Immature natural killer cell (primary cell): ENCODE measurements at regions not wholly inside any gene's neighbourhood (a gene's known extent, or its start where the extent isn't known, plus 50 kb on each side); places are given as distances from the start of the nearest gene placed in this dataset.
"Not testable (repeated sequence)": the region's sequence is repeated elsewhere in the genome, so short reads cannot be mapped to it uniquely, and the experiment has no call there.

Experiments used
- DNase-seq, 3 donors: peaks; one replicate each; pipeline ENCODE4 v3.0.0; 2022; ENCODE audit warnings: mixed read lengths in 1 of 3
- H3K27ac Mint-ChIP-seq, 6 donors: one replicate each; pipeline ENCODE4 v1.8.0; 2020; ENCODE audit warnings: mixed read lengths in 6 of 6, mild to moderate bottlenecking in 5 of 6, inconsistent platforms in 4 of 6, moderate library complexity in 3 of 6
- H3K27me3 Mint-ChIP-seq, 3 donors: one replicate each; pipeline ENCODE4 v1.8.0; 2020 to 2021; ENCODE audit warnings: low read depth in 3 of 3, mild to moderate bottlenecking in 3 of 3, mixed read lengths in 3 of 3, moderate library complexity in 3 of 3, inconsistent platforms in 1 of 3
- H3K36me3 Mint-ChIP-seq, 3 donors: one replicate each; pipeline ENCODE4 v1.8.0; 2020; ENCODE audit warnings: mixed read lengths in 3 of 3, inconsistent platforms in 2 of 3, mild to moderate bottlenecking in 2 of 3
- H3K4me1 Mint-ChIP-seq, 2 donors: one replicate each; pipeline ENCODE4 v1.8.0; 2020; ENCODE audit warnings: inconsistent platforms in 2 of 2, mild to moderate bottlenecking in 2 of 2, mixed read lengths in 2 of 2, moderate library complexity in 1 of 2
- H3K4me3 Mint-ChIP-seq, 5 donors: one replicate each; pipeline ENCODE4 v1.8.0; 2020; ENCODE audit warnings: mild to moderate bottlenecking in 5 of 5, mixed read lengths in 5 of 5, inconsistent platforms in 3 of 5, moderate library complexity in 3 of 5
- H3K9me3 Mint-ChIP-seq, 6 donors: one replicate each; pipeline ENCODE4 v1.8.0; 2020; ENCODE audit warnings: mild to moderate bottlenecking in 6 of 6, mixed read lengths in 6 of 6, inconsistent platforms in 4 of 6, moderate library complexity in 3 of 6

- Mint-ChIP-seq H3K27ac (no peak overlapping the region), H3K4me1 (no peaks in the 10 kb centered on the region), H3K4me3 (no peak overlapping the region), H3K27me3 (peaks cover 1 to 3% (median 3%) of the 10 kb centered on the region in 3 donors), H3K9me3 (peaks cover 0 to 7% (median 5%) of the 10 kb centered on the region in 6 donors), H3K36me3 (no peaks in the 10 kb centered on the region)
- no peak for DNase-seq
Measured at GRCh38 chrX:109089359-109089758, 353.0 kb upstream of the IRS4 start.

- Mint-ChIP-seq H3K4me3 (no peak overlapping the region), H3K4me1 (no peaks in the 10 kb centered on the region), H3K27me3 (peaks cover 0 to 7% (median 3%) of the 10 kb centered on the region in 3 donors), H3K9me3 (peaks cover 0 to 11% (median 8%) of the 10 kb centered on the region in 6 donors), H3K27ac (no peak overlapping the region), H3K36me3 (no peaks in the 10 kb centered on the region)
- no peak for DNase-seq
Measured at GRCh38 chrX:109077788-109078187, 341.4 kb upstream of the IRS4 start.

DNA sequence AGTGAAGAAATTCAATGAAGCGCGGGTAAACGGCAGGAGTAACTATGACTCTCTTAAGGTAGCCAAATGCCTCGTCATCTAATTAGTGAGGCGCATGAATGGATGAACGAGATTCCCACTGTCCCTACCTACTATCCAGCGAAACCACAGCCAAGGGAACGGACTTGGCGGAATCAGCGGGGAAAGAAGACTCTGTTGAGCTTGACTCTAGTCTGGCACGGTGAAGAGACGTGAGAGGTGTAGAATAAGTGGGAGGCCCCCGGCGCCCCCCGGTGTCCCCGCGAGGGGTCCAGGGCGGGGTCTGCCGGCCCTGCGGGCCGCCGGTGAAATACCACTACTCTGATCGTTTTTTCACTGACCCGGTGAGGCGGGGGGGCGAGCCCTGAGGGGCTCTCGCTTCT is 317.8 kb upstream of the IRS4 start:
- H3K4me3 Mint-ChIP-seq, H3K36me3 Mint-ChIP-seq, H3K9me3 Mint-ChIP-seq, H3K27me3 Mint-ChIP-seq, H3K4me1 Mint-ChIP-seq, H3K27ac Mint-ChIP-seq: not testable (repeated sequence)
- peak in 1 of 3 donors; percentile 16 for DNase-seq

DNA sequence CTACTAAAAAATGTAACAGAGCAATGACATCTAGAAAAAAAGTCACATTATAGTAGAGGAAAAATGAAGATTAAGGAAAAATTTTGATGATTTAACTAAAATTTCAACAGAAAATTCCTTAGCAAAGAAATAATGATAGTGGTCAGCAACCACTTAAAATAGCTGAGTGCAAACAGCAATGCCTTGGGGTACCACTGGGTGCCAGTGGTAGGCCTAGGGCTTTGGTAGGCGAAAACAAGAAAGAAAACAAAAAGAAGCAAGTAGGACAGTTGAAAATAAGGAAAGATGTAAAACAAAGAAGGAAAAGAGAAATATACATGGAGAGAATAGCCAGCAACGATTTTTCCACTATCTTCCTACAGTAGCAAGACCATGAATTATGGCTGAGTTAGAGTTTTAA is 313.5 kb upstream of the IRS4 start:
- DNase-seq: no peak
- no peak overlapping the region for H3K27ac Mint-ChIP-seq
- no peak overlapping the region for H3K4me3 Mint-ChIP-seq
- H3K36me3 Mint-ChIP-seq: no peaks in the 10 kb centered on the region
- no peaks in the 10 kb centered on the region for H3K4me1 Mint-ChIP-seq
- H3K9me3 Mint-ChIP-seq: peaks cover 0 to 9% (median 0%) of the 10 kb centered on the region in 6 donors
- peaks cover 0 to 2% (median 0%) of the 10 kb centered on the region in 3 donors for H3K27me3 Mint-ChIP-seq

- peaks cover 0 to 9% (median 0%) of the 10 kb centered on the region in 6 donors for H3K9me3 Mint-ChIP-seq
- no peak overlapping the region for H3K4me3 Mint-ChIP-seq
- H3K27ac Mint-ChIP-seq: no peak overlapping the region
- H3K4me1 Mint-ChIP-seq: no peaks in the 10 kb centered on the region
- H3K27me3 Mint-ChIP-seq: peaks cover 0 to 2% (median 0%) of the 10 kb centered on the region in 3 donors
- no peaks in the 10 kb centered on the region for H3K36me3 Mint-ChIP-seq
- DNase-seq: no peak
Measured at GRCh38 chrX:109049416-109049815, 313.1 kb upstream of the IRS4 start.

DNA sequence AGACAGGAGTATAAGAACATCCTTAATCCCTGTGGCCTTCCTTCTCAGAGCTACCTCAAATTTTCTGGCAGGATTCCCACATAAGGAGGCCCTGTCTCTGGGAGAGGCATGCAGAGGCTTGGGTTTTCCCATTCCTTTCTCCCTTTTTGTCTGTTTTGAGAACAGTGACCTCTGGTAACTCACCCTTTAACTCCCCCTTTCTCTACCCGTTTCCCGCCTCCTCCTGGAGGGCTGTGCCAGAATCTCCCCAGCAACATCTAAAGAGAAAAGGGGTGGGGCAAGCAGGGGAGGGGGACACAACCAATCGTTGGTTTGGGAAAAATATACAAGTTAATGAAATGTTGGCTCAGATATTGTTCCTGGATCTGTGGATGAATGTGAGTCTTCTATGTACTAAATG is 303.7 kb upstream of the IRS4 start:
- no peak overlapping the region for H3K4me3 Mint-ChIP-seq

GRCh38 chrX:109036624-109037023 is 300.3 kb upstream of the IRS4 start:
- H3K4me3 Mint-ChIP-seq: no peak overlapping the region
- DNase-seq: no peak
- H3K27me3 Mint-ChIP-seq: peaks cover 0 to 6% (median 5%) of the 10 kb centered on the region in 3 donors
- no peak overlapping the region for H3K27ac Mint-ChIP-seq
- no peaks in the 10 kb centered on the region for H3K4me1 Mint-ChIP-seq
- H3K9me3 Mint-ChIP-seq: peaks cover 0 to 4% (median 0%) of the 10 kb centered on the region in 6 donors
- no peaks in the 10 kb centered on the region for H3K36me3 Mint-ChIP-seq

More for the DNA sequence above, 303.7 kb upstream of the IRS4 start:
- peaks cover 0 to 6% (median 5%) of the 10 kb centered on the region in 3 donors for H3K27me3 Mint-ChIP-seq
- DNase-seq: no peak
- no peak overlapping the region for H3K27ac Mint-ChIP-seq
- H3K4me1 Mint-ChIP-seq: no peaks in the 10 kb centered on the region
- peaks cover 0 to 4% (median 1%) of the 10 kb centered on the region in 6 donors for H3K9me3 Mint-ChIP-seq
- H3K36me3 Mint-ChIP-seq: no peaks in the 10 kb centered on the region

GRCh38 chrX:108993909-108994308 is 257.5 kb upstream of the IRS4 start:
- H3K4me3 Mint-ChIP-seq: no peak overlapping the region
- no peaks in the 10 kb centered on the region for H3K36me3 Mint-ChIP-seq
- no peak for DNase-seq
- peaks cover 0 to 7% (median 2%) of the 10 kb centered on the region in 3 donors for H3K27me3 Mint-ChIP-seq
- peaks cover 0 to 13% (median 4%) of the 10 kb centered on the region in 6 donors for H3K9me3 Mint-ChIP-seq
- no peak overlapping the region for H3K27ac Mint-ChIP-seq
- H3K4me1 Mint-ChIP-seq: no peaks in the 10 kb centered on the region

DNA sequence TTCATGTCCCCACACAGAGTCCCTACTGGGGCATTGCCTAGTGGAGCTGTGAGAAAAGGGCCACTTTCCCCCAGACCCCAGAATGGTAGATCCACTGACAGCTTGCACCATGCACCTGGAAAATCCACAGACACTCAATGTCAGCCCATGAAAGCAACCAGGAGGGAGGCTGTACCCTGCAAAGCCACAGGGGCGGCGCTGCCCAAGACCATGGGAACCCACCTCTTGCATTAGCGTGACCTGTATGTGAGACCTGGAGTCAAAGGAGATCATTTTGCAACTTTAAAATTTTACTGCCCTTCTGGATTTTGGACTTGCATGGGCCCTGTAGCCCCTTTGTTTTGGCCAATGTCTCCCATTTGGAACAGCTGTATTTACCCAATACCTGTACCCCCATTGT is 236.5 kb upstream of the IRS4 start:
- H3K9me3 Mint-ChIP-seq: peaks cover 0 to 12% (median 0%) of the 10 kb centered on the region in 6 donors
- H3K36me3 Mint-ChIP-seq, H3K27ac Mint-ChIP-seq, H3K4me3 Mint-ChIP-seq, DNase-seq, H3K27me3 Mint-ChIP-seq, H3K4me1 Mint-ChIP-seq: not testable (repeated sequence)

GRCh38 chrX:108947205-108947604 is 210.8 kb upstream of the IRS4 start:
- Mint-ChIP-seq H3K4me3 (no peak overlapping the region), H3K27ac (no peak overlapping the region), H3K36me3 (no peaks in the 10 kb centered on the region), H3K4me1 (no peaks in the 10 kb centered on the region), H3K27me3 (no peaks in the 10 kb centered on the region), H3K9me3 (peaks cover 0 to 16% (median 2%) of the 10 kb centered on the region in 6 donors)
- DNase-seq: no peak

DNA sequence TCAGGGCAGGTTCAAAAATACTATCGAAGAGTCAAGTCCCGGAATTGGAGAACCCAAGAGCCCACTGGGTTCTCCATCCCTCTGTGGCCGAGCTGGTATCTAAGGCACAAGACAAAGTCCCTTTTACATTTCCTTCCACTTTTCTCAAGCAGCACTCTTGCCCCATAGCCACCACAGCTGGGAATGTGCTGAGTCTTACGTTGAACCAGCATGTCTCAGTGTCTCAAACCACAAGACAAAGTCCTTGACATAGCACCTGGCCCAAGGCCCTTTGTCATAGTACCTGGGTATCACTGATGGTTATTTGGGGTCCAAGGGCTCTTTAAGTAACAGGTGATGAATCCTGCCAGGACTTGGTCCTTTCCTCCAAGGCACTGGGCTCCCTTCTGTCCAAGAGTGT is 210.2 kb upstream of the IRS4 start:
- Mint-ChIP-seq H3K27me3 (no peaks in the 10 kb centered on the region), H3K4me3 (no peak overlapping the region), H3K27ac (no peak overlapping the region), H3K4me1 (no peaks in the 10 kb centered on the region), H3K9me3 (peaks cover 0 to 16% (median 2%) of the 10 kb centered on the region in 6 donors), H3K36me3 (no peaks in the 10 kb centered on the region)
- no peak for DNase-seq

DNA sequence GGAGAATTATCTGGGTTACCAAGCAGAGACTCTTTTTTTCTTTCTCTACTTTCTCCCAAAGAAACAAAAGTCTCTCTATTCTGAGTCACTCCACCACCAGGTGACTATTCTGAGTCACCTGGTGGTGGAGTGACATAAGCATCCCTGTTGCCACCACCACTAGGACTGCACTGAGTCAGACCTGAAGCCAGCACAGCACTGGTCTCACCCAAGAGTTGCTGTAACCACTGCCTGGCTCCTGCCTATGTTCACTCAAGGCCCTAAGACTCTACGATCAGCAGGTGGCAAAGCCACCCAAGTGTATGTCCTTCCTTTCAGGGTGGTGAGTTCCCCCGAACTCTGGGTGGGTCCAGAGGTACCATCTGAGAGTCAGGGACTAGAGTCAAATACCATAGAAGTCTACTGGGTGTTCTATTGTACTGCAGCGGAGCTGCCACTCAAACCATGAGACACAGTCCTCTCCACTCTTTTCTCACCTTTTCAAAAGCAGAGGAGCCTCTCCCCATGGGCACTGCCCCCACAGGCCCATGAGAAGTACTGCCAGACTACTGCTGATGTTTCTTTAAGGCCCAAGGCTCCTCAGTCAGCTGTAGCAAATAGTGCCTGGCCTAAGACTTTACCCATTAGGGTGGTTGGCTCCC is 209.6 kb upstream of the IRS4 start:
- Mint-ChIP-seq H3K27me3 (peaks cover 0 to under 1% (median 0%) of the 10 kb centered on the region in 3 donors), H3K36me3 (no peaks in the 10 kb centered on the region), H3K4me1 (no peaks in the 10 kb centered on the region), H3K27ac (no peak overlapping the region), H3K9me3 (peaks cover 0 to 17% (median 5%) of the 10 kb centered on the region in 6 donors), H3K4me3 (no peak overlapping the region)
- DNase-seq: no peak

GRCh38 chrX:108914791-108915190 is 178.4 kb upstream of the IRS4 start:
- Mint-ChIP-seq H3K36me3 (no peaks in the 10 kb centered on the region), H3K27ac (no peak overlapping the region), H3K4me1 (no peaks in the 10 kb centered on the region), H3K27me3 (peaks cover 0 to 6% (median 1%) of the 10 kb centered on the region in 3 donors), H3K4me3 (no peak overlapping the region), H3K9me3 (peaks cover 5 to 11% (median 7%) of the 10 kb centered on the region in 6 donors)
- DNase-seq: no peak

DNA sequence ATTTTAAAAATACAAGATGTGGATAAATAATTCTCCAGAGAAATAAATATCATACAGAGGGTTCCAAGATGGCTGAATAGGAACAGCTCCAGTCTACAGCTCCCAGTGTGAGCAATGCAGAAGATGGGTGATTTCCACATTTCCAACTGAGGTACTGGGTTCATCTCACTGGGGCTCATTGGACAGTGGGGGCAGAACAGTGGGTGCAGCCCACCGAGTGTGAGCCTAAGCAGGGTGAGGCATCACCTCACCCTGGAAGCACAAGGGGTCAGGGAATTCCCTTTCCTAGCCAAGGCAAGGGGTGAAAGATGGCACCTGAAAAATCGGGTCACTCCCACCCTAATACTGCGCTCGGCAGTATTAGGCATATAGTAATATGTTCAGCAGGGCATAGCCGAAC is 167.5 kb upstream of the IRS4 start:
- peaks cover 0 to 11% (median 7%) of the 10 kb centered on the region in 6 donors for H3K9me3 Mint-ChIP-seq
- not testable (repeated sequence) for H3K27me3 Mint-ChIP-seq, DNase-seq, H3K27ac Mint-ChIP-seq, H3K4me3 Mint-ChIP-seq, H3K4me1 Mint-ChIP-seq, H3K36me3 Mint-ChIP-seq

GRCh38 chrX:108900333-108900732 is 164.0 kb upstream of the IRS4 start:
- DNase-seq: no peak
- H3K27me3 Mint-ChIP-seq: peaks cover 0 to 5% (median 0%) of the 10 kb centered on the region in 3 donors
- H3K9me3 Mint-ChIP-seq: peaks cover 0 to 17% (median 12%) of the 10 kb centered on the region in 6 donors
- no peaks in the 10 kb centered on the region for H3K4me1 Mint-ChIP-seq
- no peaks in the 10 kb centered on the region for H3K36me3 Mint-ChIP-seq
- H3K4me3 Mint-ChIP-seq: no peak overlapping the region
- no peak overlapping the region for H3K27ac Mint-ChIP-seq
